ENCODE measurements at regions not wholly inside any gene's neighbourhood (a gene's known extent, or its start where the extent isn't known, plus 50 kb on each side); places are given as distances from the start of the nearest gene placed in this dataset.
"Not testable (repeated sequence)": the region's sequence is repeated elsewhere in the genome, so short reads cannot be mapped to it uniquely, and the experiment has no call there.

DNA sequence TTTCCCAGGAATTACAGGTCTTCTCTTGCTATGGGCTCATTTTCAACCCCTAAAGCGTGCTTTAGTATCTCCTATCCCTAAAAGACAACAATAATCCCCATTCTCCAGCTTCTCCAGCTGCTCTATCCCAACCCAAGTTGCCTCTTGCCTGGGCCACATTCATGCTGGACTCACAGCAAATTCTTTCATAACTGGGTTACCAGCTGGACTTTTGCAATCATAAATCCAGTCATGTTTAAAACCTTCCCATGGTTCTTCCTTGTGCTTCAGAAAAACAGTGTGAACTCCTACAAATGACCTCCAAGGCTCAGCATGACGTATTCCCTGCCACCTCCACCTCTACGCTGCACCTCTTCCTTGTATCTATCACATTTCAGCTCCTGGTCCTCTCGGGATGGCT lies 346.9 kb downstream of the GADD45G start:
- Histone ChIP-seq H3K27me3 (no peaks in the 10 kb centered on the region), H3K4me1 (peaks cover 0 to 13% of the 10 kb centered on the region in 2 donors), H3K4me3 (no peak overlapping the region), H3K27ac (no peak overlapping the region), H3K36me3 (no peaks in the 10 kb centered on the region), H3K9me3 (no peaks in the 10 kb centered on the region)
- intact Hi-C loops (cut with DNase I) = no loop called here
- TF ChIP-seq, protein P1, sequence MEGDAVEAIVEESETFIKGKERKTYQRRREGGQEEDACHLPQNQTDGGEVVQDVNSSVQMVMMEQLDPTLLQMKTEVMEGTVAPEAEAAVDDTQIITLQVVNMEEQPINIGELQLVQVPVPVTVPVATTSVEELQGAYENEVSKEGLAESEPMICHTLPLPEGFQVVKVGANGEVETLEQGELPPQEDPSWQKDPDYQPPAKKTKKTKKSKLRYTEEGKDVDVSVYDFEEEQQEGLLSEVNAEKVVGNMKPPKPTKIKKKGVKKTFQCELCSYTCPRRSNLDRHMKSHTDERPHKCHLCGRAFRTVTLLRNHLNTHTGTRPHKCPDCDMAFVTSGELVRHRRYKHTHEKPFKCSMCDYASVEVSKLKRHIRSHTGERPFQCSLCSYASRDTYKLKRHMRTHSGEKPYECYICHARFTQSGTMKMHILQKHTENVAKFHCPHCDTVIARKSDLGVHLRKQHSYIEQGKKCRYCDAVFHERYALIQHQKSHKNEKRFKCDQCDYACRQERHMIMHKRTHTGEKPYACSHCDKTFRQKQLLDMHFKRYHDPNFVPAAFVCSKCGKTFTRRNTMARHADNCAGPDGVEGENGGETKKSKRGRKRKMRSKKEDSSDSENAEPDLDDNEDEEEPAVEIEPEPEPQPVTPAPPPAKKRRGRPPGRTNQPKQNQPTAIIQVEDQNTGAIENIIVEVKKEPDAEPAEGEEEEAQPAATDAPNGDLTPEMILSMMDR (IDR thresholded peaks at IDR 0.05) = no peak
- ATAC-seq (no peak), DNase-seq (no peak)

DNA sequence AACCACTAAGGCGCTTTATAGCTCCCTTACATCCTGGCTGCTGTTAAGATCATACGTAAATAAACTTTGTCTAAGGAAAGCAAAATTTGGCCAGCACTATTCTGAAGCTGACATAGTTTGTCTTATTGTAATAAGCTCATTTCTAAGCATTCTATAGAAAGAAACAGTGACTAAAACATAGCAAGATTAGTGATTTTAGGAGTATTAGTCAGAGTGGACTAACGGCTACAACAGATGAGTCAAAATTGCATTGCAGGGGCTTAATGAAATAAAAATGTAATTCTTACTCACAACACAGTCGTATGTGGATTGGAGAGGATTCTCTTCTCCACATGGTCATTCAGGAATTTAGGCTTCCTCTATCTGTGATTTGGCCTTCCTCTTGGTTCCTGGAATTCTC lies 347.6 kb downstream of the GADD45G start:
- TF ChIP-seq, protein P1 (IDR thresholded peaks at IDR 0.05) = no peak
- ATAC-seq (no peak), DNase-seq (no peak)
- Histone ChIP-seq H3K4me3 (no peak overlapping the region), H3K36me3 (no peaks in the 10 kb centered on the region), H3K4me1 (peaks cover 0 to 13% of the 10 kb centered on the region in 2 donors), H3K9me3 (no peaks in the 10 kb centered on the region), H3K27me3 (no peaks in the 10 kb centered on the region), H3K27ac (no peak overlapping the region)
- intact Hi-C loops (cut with DNase I) = no loop called here

DNA sequence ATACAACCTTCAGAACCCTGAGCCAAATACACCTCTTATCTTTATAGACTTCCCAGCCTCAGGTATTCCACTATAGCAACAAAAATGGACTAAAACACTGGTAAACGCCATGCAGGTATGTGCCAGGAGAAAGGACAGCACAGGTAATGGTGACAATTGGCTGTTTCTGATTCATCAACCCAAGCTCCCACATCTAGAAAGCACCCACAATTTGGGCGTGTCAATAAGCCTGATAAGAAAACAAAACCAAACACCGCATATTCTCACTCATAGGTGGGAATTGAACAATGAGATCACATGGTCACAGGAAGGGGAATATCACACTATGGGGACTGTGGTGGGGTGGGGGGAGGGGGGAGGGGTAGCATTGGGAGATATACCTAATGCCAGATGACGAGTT lies 348.5 kb downstream of the GADD45G start:
- H3K4me3 ChIP-seq; H3K36me3 ChIP-seq; H3K27ac ChIP-seq; ATAC-seq; DNase-seq; H3K27me3 ChIP-seq; H3K9me3 ChIP-seq; intact Hi-C loops (cut with DNase I): not testable (repeated sequence)
- peaks cover 0 to 13% of the 10 kb centered on the region in 2 donors for H3K4me1 ChIP-seq

DNA sequence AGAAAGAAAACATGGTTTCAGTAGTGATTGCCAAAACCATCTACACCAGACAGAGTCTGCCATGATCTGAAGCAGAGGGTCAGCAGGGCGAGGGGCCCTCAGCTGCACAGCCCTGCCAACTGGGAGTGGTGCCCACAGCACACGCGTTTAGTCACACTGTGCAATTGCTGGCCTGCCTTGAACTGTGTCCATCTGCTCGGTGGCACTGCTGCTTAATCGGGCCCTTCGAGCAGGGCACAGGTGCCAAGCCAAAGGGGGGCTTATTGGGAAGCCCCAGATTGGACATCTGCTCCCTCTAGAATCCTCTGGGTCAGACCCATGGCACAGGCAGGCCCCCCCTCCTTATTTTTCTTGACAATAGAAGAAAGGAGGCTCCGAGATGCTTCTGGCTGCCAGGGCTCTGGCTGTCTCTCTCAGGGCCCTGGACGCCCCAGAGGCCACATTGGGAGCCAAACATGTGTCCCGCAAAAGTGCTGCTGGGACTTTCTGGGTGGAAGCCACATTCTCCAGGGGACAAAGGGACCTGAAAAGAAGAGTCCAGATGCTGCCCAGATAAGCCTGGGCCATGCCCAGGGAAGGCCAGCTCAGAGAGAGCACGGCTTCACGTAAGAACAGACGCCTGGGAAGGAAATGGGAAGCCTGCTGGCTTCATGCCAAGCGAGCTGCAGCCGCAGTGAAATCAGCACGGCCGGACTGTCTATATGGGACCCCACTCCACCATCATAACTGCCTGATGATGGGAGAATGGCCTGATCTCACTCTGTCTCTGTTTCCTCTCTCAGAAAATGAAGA lies 349.2 kb downstream of the GADD45G start:
- peak in 2 of 4 donors; percentile 36 to 64 for DNase-seq
- peaks cover 0 to 13% of the 10 kb centered on the region in 2 donors for H3K4me1 ChIP-seq
- no peak for ATAC-seq
- H3K9me3 ChIP-seq = no peaks in the 10 kb centered on the region
- intact Hi-C loops (cut with DNase I) = no loop called here
- H3K36me3 ChIP-seq = no peaks in the 10 kb centered on the region
- H3K27ac ChIP-seq = no peak overlapping the region
- H3K4me3 ChIP-seq = no peak overlapping the region
- TF ChIP-seq, protein P1 (IDR thresholded peaks at IDR 0.05) = no peak
- no peaks in the 10 kb centered on the region for H3K27me3 ChIP-seq

DNA sequence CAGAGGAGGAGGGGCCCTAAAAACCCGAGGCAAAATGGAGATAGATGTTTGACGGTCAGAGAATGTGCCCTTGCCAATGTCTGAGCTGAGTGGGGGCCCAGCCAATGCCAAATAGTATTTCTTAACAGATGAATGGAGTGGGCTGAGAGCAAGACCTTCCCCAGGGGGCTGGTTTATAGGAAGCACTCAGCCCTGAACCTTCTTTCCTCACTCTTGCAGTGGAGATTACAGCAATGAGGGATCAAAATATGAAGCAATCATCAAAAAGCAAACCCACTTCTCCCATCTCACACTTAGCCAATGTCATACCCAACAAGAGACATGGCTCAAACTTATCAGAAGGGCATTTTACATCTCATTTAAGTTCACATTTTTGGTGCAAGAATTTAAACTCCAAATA lies 350.3 kb downstream of the GADD45G start:
- Histone ChIP-seq H3K27me3 (no peaks in the 10 kb centered on the region), H3K4me3 (no peak overlapping the region), H3K27ac (no peak overlapping the region), H3K4me1 (peaks cover 0 to 13% of the 10 kb centered on the region in 2 donors), H3K9me3 (no peaks in the 10 kb centered on the region), H3K36me3 (no peaks in the 10 kb centered on the region)
- TF ChIP-seq, protein P1 (IDR thresholded peaks at IDR 0.05) = no peak
- intact Hi-C loops (cut with DNase I) = no loop called here
- no peak for ATAC-seq
- no peak for DNase-seq

DNA sequence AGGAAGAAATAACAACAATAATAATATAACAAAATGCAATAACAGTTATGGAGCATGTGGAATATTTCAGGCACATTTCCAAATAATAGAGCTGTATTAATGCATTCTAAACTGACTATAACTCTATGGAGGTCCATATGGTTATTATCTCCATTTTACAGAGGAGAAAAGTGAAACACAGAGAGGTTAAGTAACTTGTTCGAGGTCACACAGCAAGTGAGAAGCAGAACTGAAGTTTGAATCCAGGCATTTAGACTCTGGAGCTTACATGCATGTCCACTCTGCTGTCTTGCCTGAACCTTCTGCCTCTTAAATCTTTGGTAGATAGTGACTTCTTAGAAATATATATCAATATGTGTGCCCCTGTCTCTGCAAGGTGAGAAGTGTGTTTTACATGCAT lies 350.8 kb downstream of the GADD45G start:
- H3K27me3 ChIP-seq = no peaks in the 10 kb centered on the region
- peaks cover 0 to 13% of the 10 kb centered on the region in 2 donors for H3K4me1 ChIP-seq
- H3K36me3 ChIP-seq = no peaks in the 10 kb centered on the region
- intact Hi-C loops (cut with DNase I) = no loop called here
- TF ChIP-seq, protein P1 (IDR thresholded peaks at IDR 0.05) = no peak
- no peak for DNase-seq
- no peak overlapping the region for H3K4me3 ChIP-seq
- ATAC-seq = no peak
- H3K27ac ChIP-seq = no peak overlapping the region
- no peaks in the 10 kb centered on the region for H3K9me3 ChIP-seq
